Activated B cell treated with CpG ODN at 0.5 μM for 24 hours (primary cell): ENCODE measurements at regions not wholly inside any gene's neighbourhood (a gene's known extent, or its start where the extent isn't known, plus 50 kb on each side); places are given as distances from the start of the nearest gene placed in this dataset.
"Not testable (repeated sequence)": the region's sequence is repeated elsewhere in the genome, so short reads cannot be mapped to it uniquely, and the experiment has no call there.

Experiments used
- ATAC-seq: fragments of 200-7000 bp; cut with Tn5 transposase; one replicate; pipeline ENCODE4 v1.10.0; 2021; ENCODE audit warnings: low read depth, mild to moderate bottlenecking, moderate library complexity
- CTCF ChIA-PET: fragments of 350-600 bp; sonication (Branson Sonifier 250); formaldehyde crosslinking; loops from one replicate; lab custom pipeline; 2021; ENCODE audit warnings: antibody characterized with exemption; lab: Charles Lee
- POLR2A ChIA-PET: fragments of 350-600 bp; sonication (Branson Sonifier 250); formaldehyde crosslinking; loops from one replicate; lab custom pipeline; 2021; ENCODE audit warnings: antibody characterized with exemption; lab: Charles Lee
- DNase-seq: peaks from one replicate; pipeline ENCODE4 v3.0.0; 2022
- H3K27ac Mint-ChIP-seq: one replicate; pipeline ENCODE4 v1.8.0; 2020; ENCODE audit warnings: mixed read lengths
- H3K27me3 Mint-ChIP-seq: one replicate; pipeline ENCODE4 v1.8.0; 2021; ENCODE audit warnings: mixed read lengths
- H3K36me3 Mint-ChIP-seq: one replicate; pipeline ENCODE4 v1.8.0; 2021; ENCODE audit warnings: low read depth, mixed read lengths
- H3K4me1 Mint-ChIP-seq: one replicate; pipeline ENCODE4 v1.8.0; 2021; ENCODE audit warnings: mixed read lengths
- H3K4me3 Mint-ChIP-seq: one replicate; pipeline ENCODE4 v1.8.0; 2020; ENCODE audit warnings: mild to moderate bottlenecking, mixed read lengths
- H3K9me3 Mint-ChIP-seq: one replicate; pipeline ENCODE4 v1.8.0; 2020; ENCODE audit warnings: mixed read lengths
- CTCF ChIP-seq: fragments of 200-600 bp; IDR thresholded peaks from one replicate; pipeline ENCODE4 v1.8.0; 2022; ENCODE audit warnings: antibody characterized with exemption, mild to moderate bottlenecking
- intact Hi-C: fragments of 100-400 bp; cut with micrococcal nuclease; formaldehyde crosslinking; loops from one replicate; pipeline ENCODE4 v1.15.1; 2024

DNA sequence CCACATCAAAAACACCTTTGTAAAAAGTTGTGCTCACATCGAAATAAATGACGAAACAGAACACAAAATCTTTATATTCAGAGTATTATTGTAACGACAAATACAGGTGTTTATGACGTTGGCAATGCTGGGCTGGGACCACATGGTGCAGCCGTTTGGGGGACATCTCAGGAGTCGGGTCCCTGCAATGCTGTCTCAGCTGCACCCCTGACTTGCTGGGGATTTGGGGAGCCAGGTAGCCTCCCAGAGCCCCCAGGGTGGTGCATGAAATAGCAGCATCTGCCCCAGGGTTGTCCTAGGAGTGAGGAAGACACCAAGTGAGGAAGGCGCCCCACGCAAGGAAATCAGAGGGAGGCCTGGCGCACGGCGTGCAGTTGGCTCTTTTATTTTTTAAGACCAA, 1526.8 kb downstream of the BRD1 start:
- TF ChIP-seq CTCF, result no peak
- no peaks in the 10 kb centered on the region for H3K9me3 Mint-ChIP-seq
- intact Hi-C loops, result no loop called here
- H3K4me1 Mint-ChIP-seq, result no peaks in the 10 kb centered on the region
- H3K4me3 Mint-ChIP-seq, result no peak overlapping the region
- H3K27me3 Mint-ChIP-seq, result peaks cover 4% of the 10 kb centered on the region
- POLR2A ChIA-PET, result no interaction called here
- no peaks in the 10 kb centered on the region for H3K36me3 Mint-ChIP-seq
- H3K27ac Mint-ChIP-seq, result no peak overlapping the region
- DNase-seq (no peak), ATAC-seq (no peak)
- CTCF ChIA-PET, result no interaction called here

- no peak for DNase-seq
- H3K4me1 Mint-ChIP-seq, result no peaks in the 10 kb centered on the region
Measured at GRCh38 chr22:48299801-48300200, 1527.9 kb downstream of the BRD1 start.

GRCh38 chr22:48299124-48299523, 1528.5 kb downstream of the BRD1 start:
- CTCF ChIA-PET, result no interaction called here
- no peak overlapping the region for H3K27ac Mint-ChIP-seq
- intact Hi-C loops, result no loop called here
- H3K9me3 Mint-ChIP-seq, result no peaks in the 10 kb centered on the region
- POLR2A ChIA-PET, result no interaction called here
- no peak for ATAC-seq
- no peaks in the 10 kb centered on the region for H3K27me3 Mint-ChIP-seq
- no peaks in the 10 kb centered on the region for H3K4me1 Mint-ChIP-seq
- no peak overlapping the region for H3K4me3 Mint-ChIP-seq
- no peaks in the 10 kb centered on the region for H3K36me3 Mint-ChIP-seq
- no peak for TF ChIP-seq CTCF
- no peak for DNase-seq

More at GRCh38 chr22:48299801-48300200, 1527.9 kb downstream of the BRD1 start:
- POLR2A ChIA-PET, result no interaction called here
- H3K9me3 Mint-ChIP-seq, result no peaks in the 10 kb centered on the region
- TF ChIP-seq CTCF, result no peak
- intact Hi-C loops, result no loop called here
- CTCF ChIA-PET, result no interaction called here
- peaks cover 3% of the 10 kb centered on the region for H3K27me3 Mint-ChIP-seq
- ATAC-seq, result no peak
- no peak overlapping the region for H3K27ac Mint-ChIP-seq
- no peaks in the 10 kb centered on the region for H3K36me3 Mint-ChIP-seq
- no peak overlapping the region for H3K4me3 Mint-ChIP-seq

GRCh38 chr22:48297296-48297695, 1530.4 kb downstream of the BRD1 start:
- Mint-ChIP-seq H3K27ac (no peak overlapping the region), H3K4me3 (no peak overlapping the region), H3K4me1 (no peaks in the 10 kb centered on the region), H3K27me3 (no peaks in the 10 kb centered on the region), H3K36me3 (no peaks in the 10 kb centered on the region), H3K9me3 (peaks cover under 1% of the 10 kb centered on the region)
- no peak for ATAC-seq
- intact Hi-C loops, result no loop called here
- CTCF ChIA-PET, result no interaction called here
- no peak for DNase-seq
- POLR2A ChIA-PET, result no interaction called here
- TF ChIP-seq CTCF, result no peak

DNA sequence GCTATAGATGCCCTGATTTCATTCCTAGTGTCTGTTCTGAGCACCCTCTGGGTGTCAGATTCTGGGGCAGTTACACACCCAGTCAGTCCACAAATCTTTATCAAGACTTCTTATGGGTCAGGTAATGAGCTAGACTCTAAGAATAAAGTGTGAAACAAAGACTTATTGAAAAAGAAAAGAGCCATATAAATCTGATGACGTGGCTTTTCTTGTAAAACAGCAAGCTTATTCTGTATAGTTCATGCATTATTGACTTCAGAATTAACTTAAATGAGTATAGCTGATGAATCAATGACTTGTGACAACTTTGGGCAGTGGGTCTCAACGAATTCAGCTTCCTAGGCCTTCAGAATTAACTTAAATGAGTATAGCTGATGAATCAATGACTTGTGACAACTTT, 1527.5 kb downstream of the TBC1D22A start:
- H3K27me3 Mint-ChIP-seq, CTCF ChIA-PET, H3K4me3 Mint-ChIP-seq, POLR2A ChIA-PET, H3K4me1 Mint-ChIP-seq, H3K9me3 Mint-ChIP-seq, ATAC-seq, DNase-seq, H3K36me3 Mint-ChIP-seq, H3K27ac Mint-ChIP-seq, intact Hi-C loops: not testable (repeated sequence)

GRCh38 chr22:48288376-48288940, 1526.0 kb downstream of the TBC1D22A start:
- no peak overlapping the region for H3K27ac Mint-ChIP-seq
- ChIA-PET CTCF (no interaction called here), POLR2A (no interaction called here)
- intact Hi-C loops, result no loop called here
- H3K9me3 Mint-ChIP-seq, result peaks cover 7% of the 10 kb centered on the region
- H3K4me1 Mint-ChIP-seq, result no peaks in the 10 kb centered on the region
- no peak for TF ChIP-seq CTCF
- H3K4me3 Mint-ChIP-seq, result no peak overlapping the region
- DNase-seq (no peak), ATAC-seq (no peak)
- no peaks in the 10 kb centered on the region for H3K36me3 Mint-ChIP-seq
- peaks cover 7% of the 10 kb centered on the region for H3K27me3 Mint-ChIP-seq
